ENCODE measurements at regions not wholly inside any gene's neighbourhood (a gene's known extent, or its start where the extent isn't known, plus 50 kb on each side); places are given as distances from the start of the nearest gene placed in this dataset.

- ATAC-seq, result no peak
- H3K27me3 ChIP-seq (ENCODE audit: control insufficient read depth in 2 of 2, insufficient read depth in 2 of 2, low read length in 2 of 2), result peaks cover under 1 to 16% of the 10 kb centered on the region in 2 experiments; a peak in 4 of 5 replicates
- no peak overlapping the region for H3K4me3 ChIP-seq
- H3K27ac ChIP-seq (ENCODE audit: extremely low read depth, low read depth, low read length), result no peak overlapping the region
- no peak overlapping the region for H3K4me2 ChIP-seq (ENCODE audit: insufficient read depth, low read length)
- 0% methylated on average over 1 of the region's 2 CpGs for WGBS (ENCODE audit: insufficient coverage, low coverage, missing lambda C conversion rate)
- no peak for DNase-seq (ENCODE audit: extremely low read depth in 1 of 4, low spot score in 3 of 4)
- no peaks in the 10 kb centered on the region for H3K9me1 ChIP-seq (ENCODE audit: control insufficient read depth, insufficient read depth, low read length)
- H3K9ac ChIP-seq (ENCODE audit: insufficient read depth in 1 of 2, low read depth in 2 of 2, low read length in 2 of 2), result no peak overlapping the region
- H3K9me3 ChIP-seq (replicated peaks; ENCODE audit: control insufficient read depth, insufficient read depth, low read depth, low read length), result no peaks in the 10 kb centered on the region
- no TSS peak for BruUV-seq (replicated peaks)
- H3K79me2 ChIP-seq (ENCODE audit: control insufficient read depth, insufficient read depth, low read length), result no peaks in the 10 kb centered on the region
- no peak overlapping the region for H2AFZ ChIP-seq (ENCODE audit: low read depth, low read length)
- no peaks in the 10 kb centered on the region for H3K4me1 ChIP-seq (replicated peaks in 1 of 2; ENCODE audit: control insufficient read depth in 2 of 2, insufficient read depth in 2 of 2, low read length in 2 of 2)
- in situ Hi-C loops (cut with MboI), result no loop called here
- no peaks in the 10 kb centered on the region for H3K36me3 ChIP-seq (ENCODE audit: control insufficient read depth, insufficient read depth, low read length)
- H4K20me1 ChIP-seq (replicated peaks; ENCODE audit: control insufficient read depth, insufficient read depth, low read length), result no peaks in the 10 kb centered on the region; the same call in 1 of the 2 replicates
- CTCF ChIA-PET (ENCODE audit: low intra/inter-chr PET ratio), result no interaction called here
- FAIRE-seq, result no peak
- intact Hi-C loops (cut with micrococcal nuclease), result no loop called here
- no peak for TF ChIP-seq TCF3 (CRISPR knock-in tag; IDR thresholded peaks at IDR 0.05)
- TF ChIP-seq, protein P1, sequence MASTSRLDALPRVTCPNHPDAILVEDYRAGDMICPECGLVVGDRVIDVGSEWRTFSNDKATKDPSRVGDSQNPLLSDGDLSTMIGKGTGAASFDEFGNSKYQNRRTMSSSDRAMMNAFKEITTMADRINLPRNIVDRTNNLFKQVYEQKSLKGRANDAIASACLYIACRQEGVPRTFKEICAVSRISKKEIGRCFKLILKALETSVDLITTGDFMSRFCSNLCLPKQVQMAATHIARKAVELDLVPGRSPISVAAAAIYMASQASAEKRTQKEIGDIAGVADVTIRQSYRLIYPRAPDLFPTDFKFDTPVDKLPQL (IDR thresholded peaks at IDR 0.05; ENCODE audit: extremely low read depth, insufficient read length), result no peak
- no peak for TF ChIP-seq HOMEZ (CRISPR knock-in tag; IDR thresholded peaks at IDR 0.05)
- no peak for TF ChIP-seq HMGXB4 (CRISPR knock-in tag; IDR thresholded peaks at IDR 0.05)
- no peak for TF ChIP-seq ESRRB (CRISPR knock-in tag; IDR thresholded peaks at IDR 0.05; ENCODE audit: borderline replicate concordance)
- TF ChIP-seq CEBPB (tag; IDR thresholded peaks at IDR 0.05), result no peak
- TF ChIP-seq CBX5 (IDR thresholded peaks at IDR 0.05; ENCODE audit: borderline replicate concordance, low read depth), result no peak
- no peak for TF ChIP-seq TFAM (CRISPR knock-in tag; conservative IDR thresholded peaks at IDR 0.05)
- TF ChIP-seq HMGN3 (IDR thresholded peaks at IDR 0.05; ENCODE audit: borderline replicate concordance, extremely low read depth, insufficient read length, low read depth, low read length), result no peak
- no peak for TF ChIP-seq NRF1 (conservative IDR thresholded peaks at IDR 0.05 in 1 of 2, IDR thresholded peaks at IDR 0.05 in 1 of 2)
- TF ChIP-seq PHB2 (IDR thresholded peaks at IDR 0.05; ENCODE audit: low read depth), result no peak
- TF ChIP-seq JUN (IDR thresholded peaks at IDR 0.05; ENCODE audit: borderline replicate concordance, low read depth, low read length), result no peak
- TF ChIP-seq JUN (CRISPR knock-in tag; IDR thresholded peaks at IDR 0.05; ENCODE audit: borderline replicate concordance), result no peak
- no peak for TF ChIP-seq ZNF639 (CRISPR knock-in tag; conservative IDR thresholded peaks at IDR 0.05 in 1 of 2, IDR thresholded peaks at IDR 0.05 in 1 of 2)
- no peak for TF ChIP-seq CEBPG (CRISPR knock-in tag; IDR thresholded peaks at IDR 0.05)
- TF ChIP-seq CEBPG (tag; conservative IDR thresholded peaks at IDR 0.05 in 1 of 2, IDR thresholded peaks at IDR 0.05 in 1 of 2), result no peak
- POLR2A ChIA-PET, result no interaction called here
Observed at GRCh38 chrX:20410540-20410939, 143.8 kb upstream of the RPS6KA3 start.

Measured in K562 (cell line).